Right ventricle myocardium inferior (tissue), 1 donor: ENCODE measurements at regions not wholly inside any gene's neighbourhood (a gene's known extent, or its start where the extent isn't known, plus 50 kb on each side); places are given as distances from the start of the nearest gene placed in this dataset.
A peak's percentile ranks its signal among the peaks of the same experiment; 100 is the strongest.
"Not testable (repeated sequence)": the region's sequence is repeated elsewhere in the genome, so short reads cannot be mapped to it uniquely, and the experiment has no call there.

ENCODE experiments used
- ATAC-seq: fragments of 200-7000 bp; cut with Tn5 transposase; one replicate; pipeline ENCODE4 v1.9.1; 2020; ENCODE audit warnings: mild to moderate bottlenecking, moderate library complexity
- DNase-seq: peaks from one replicate; pipeline ENCODE4 v3.0.0; 2021; ENCODE audit errors: missing footprints
- intact Hi-C: fragments of 100-400 bp; cut with DNase I; formaldehyde crosslinking; loops from one replicate; pipeline ENCODE4 v1.11.0; 2022
- donor health status: DM: no; HTN: yes; CAD: no; lungs with severe emphysema.

DNA sequence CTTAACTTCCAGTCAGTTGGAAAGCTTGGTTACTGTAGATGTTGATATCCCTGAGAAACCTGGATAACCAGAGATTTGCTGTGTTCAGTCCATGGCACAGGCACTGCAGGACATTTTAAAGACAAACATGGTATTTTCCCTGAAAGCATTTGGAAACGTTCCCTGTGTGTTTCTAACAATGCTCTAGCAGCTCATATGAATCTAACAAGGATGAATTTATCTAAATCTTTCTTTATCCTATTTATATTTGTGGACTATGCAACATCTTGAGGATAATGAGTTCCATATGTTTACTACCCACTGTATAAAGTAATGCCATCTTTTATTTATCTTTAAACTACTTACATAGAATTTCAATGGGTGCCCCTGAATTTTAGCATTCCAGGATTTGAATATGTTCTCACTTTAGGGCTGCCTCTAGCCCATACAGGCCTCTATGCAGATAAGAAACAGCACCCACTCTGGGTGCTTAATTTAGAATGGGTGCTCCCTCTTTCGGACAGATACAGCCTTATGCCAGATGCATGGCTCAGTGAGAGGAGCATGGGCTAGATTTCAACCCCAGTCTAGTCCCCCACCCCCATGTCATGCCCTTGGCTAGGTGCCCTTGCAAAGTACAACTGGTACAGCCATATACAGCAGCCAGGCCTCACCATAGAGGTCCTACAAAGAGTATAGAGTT, 50.6 kb upstream of the NEMP2 start:
- intact Hi-C loops: loop anchor here (5.0 kb wide), 1 partner anchor 53 kb away; the partner anchor contains the start of gene NEMP2

GRCh38 chr2:190587106-190587505, 52.6 kb upstream of the NEMP2 start:
- DNase-seq (no peak), ATAC-seq (no peak)
- intact Hi-C loops: no loop called here

More for the DNA sequence above, 50.6 kb upstream of the NEMP2 start:
- no peak for DNase-seq
- ATAC-seq: no peak

DNA sequence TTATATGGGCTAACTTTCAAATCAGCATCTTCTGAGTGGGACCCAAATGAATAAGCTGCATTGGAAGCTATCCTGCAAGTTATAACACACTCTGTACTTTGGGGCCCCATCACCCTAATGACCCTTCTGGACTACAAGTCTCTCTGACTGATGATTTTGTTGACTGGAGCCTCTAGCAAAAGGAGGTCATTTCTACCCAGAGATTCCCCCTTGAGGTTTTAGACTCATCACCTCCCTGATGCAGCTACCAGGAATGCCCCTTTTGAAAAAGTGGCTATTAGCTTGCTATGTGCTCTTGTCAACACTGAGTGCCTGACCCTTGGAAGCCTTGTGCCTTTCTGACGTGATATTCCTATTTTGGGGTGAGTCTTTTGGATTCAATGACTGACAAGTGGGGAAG, 54.5 kb upstream of the NEMP2 start:
- no peak for ATAC-seq
- DNase-seq: no peak
- intact Hi-C loops: no loop called here

DNA sequence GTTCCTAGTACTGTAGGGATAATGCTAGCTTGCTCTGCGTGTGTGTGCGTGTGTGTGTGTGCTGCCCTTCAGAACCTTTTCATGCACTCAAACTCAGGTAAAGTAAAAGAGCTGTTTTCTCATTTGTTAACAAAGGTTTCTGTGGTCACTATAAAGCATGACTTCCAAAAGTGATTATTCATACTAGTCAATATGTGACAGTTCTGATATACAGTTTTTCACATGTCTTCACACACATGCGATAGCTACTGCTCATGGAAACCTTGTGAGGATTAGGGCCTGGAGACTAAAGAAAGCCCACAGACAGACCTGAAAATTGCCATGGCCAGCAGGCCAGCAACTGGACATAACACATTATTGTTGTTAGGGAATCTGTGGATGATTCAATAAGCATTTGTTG, 56.9 kb upstream of the NEMP2 start:
- ATAC-seq (no peak), DNase-seq (no peak)
- intact Hi-C loops: no loop called here

DNA sequence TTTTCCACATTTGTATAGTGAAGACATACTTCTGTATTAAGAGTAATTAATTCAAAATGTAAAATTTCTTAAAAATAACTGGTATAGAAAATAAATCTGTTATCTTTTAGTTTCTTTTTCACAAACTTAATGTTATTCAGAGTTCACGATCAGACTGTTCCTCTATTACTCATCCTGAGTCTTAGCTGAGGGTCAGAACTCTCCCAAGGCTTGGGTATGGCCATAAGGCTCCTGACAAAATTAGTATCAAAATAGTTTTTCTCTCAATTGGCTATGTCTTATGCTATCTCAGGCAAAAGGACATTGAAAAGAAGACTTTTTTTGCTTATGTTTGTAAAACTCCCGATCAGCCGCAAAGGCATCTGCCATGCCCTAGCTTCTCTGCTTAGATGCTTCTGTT, 56.1 kb upstream of the NAB1 start:
- intact Hi-C loops: no loop called here
- no peak for ATAC-seq
- DNase-seq: no peak

GRCh38 chr2:190595879-190596278, 53.0 kb upstream of the NAB1 start:
- ATAC-seq, intact Hi-C loops, DNase-seq: not testable (repeated sequence)

DNA sequence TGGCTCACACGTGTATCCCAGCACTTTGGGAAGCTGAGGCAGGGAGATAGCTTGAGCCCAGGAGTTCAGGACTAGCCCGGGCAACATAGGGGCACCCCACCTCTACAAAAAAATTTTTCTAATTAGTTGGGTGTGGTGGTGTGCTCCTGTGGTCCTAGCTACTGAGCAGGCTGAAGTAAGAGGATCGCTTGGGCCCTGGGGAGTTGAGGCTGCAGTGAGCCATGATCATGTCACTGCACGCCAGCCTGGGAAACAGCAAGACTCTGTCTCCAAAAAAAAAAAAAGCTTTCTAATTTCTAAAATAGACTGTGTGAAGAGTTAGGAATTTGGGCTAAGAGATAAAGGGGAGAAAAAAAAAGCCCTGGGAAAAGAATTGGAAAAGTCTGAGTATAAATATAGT, 51.9 kb upstream of the NAB1 start:
- intact Hi-C loops: no loop called here
- DNase-seq: no peak
- peak; percentile 60 for ATAC-seq

DNA sequence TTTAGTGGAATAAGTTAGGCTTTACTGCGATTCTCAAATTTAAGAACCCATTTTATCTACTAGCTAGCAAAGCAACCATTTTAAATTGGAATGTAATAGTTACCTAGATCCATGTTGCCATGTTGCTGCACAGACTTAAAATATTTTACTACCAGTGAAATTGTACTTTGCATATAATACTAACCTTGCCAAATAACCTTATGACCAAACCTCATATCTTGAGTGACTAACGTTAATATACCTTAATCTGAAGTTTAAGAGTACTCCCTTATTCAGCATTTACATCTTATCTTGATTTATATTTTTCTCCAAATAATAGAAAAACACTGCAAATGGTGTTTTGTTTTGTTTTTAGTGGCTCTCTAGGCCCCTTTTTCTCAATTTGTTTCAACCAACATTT, 50.3 kb upstream of the NAB1 start:
- DNase-seq (no peak), ATAC-seq (no peak)
- intact Hi-C loops: no loop called here

DNA sequence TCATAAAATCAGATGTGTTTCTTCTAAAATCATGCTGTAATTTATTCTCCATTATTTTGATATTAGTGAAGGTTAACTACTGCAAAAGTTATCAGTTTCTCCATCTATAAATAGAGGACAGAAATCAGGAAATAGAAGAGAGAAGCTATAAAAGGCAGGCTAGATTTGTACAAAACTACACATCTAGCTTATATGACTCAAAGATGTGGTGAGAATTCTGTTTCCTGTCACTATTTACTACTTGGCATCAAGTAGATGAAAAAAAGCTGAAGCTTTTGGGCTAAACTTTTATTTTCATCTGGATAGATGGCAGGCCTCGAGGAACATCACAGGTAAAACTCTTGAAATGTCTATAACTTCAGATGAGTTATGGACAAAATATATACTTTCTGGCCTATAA, 49.8 kb upstream of the NAB1 start:
- DNase-seq (no peak), ATAC-seq (no peak)
- intact Hi-C loops: no loop called here
